HEK293 (cell line): ENCODE measurements at regions not wholly inside any gene's neighbourhood (a gene's known extent, or its start where the extent isn't known, plus 50 kb on each side); places are given as distances from the start of the nearest gene placed in this dataset.
"Not testable (repeated sequence)": the region's sequence is repeated elsewhere in the genome, so short reads cannot be mapped to it uniquely, and the experiment has no call there.

Experiments used
- CTCF ChIA-PET: fragments of 350-600 bp; formaldehyde crosslinking; extraction: SDS; loops from one replicate; lab custom pipeline; 2021; ENCODE audit warnings: antibody characterized with exemption; lab: Yijun Ruan, JAX
- POLR2A ChIA-PET: fragments of 300-600 bp; formaldehyde crosslinking; extraction: SDS; loops from one replicate; lab custom pipeline; 2020; ENCODE audit warnings: antibody characterized with exemption, inconsistent platforms; lab: Yijun Ruan, JAX
- H3K27ac ChIP-seq: fragments of 200-500 bp; sonication (Bioruptor generic); 2 replicates; pipeline ENCODE4 v1.5.1; 2014; ENCODE audit warnings: low read depth, low read length, control low read depth, inconsistent platforms; ENCODE audit errors: extremely low read depth
- H3K36me3 ChIP-seq, 2 experiments: fragments of 200-500 bp in 1 of 2; sonication (Bioruptor generic) in 1 of 2; 1 replicate in 1 of 2; 2 replicates in 1 of 2; pipeline ENCODE4 v1.5.1; 2014 to 2017; ENCODE audit warnings: inconsistent platforms in 2 of 2, low read length in 2 of 2; ENCODE audit not compliant: control insufficient read depth in 2 of 2, insufficient read depth in 1 of 2
- H3K4me1 ChIP-seq: fragments of 200-500 bp; sonication (Bioruptor generic); 2 replicates; pipeline ENCODE4 v1.5.1; 2014; ENCODE audit warnings: mild to moderate bottlenecking, low read length, inconsistent platforms; ENCODE audit not compliant: control insufficient read depth, insufficient read depth
- H3K4me3 ChIP-seq: 2 replicates; pipeline ENCODE4 v1.5.1; 2011; ENCODE audit warnings: low read depth, mild to moderate bottlenecking, control low read depth, low read length, moderate library complexity
- H3K9me3 ChIP-seq: fragments of 200-500 bp; sonication (Bioruptor generic); 2 replicates; pipeline ENCODE4 v1.5.1; 2014; ENCODE audit warnings: low read depth, low read length, inconsistent platforms; ENCODE audit not compliant: control insufficient read depth, insufficient read depth
- ZBTB11 ChIP-seq: fragments of 450-650 bp; formaldehyde crosslinking; conservative IDR thresholded peaks from 2 replicates; pipeline ENCODE4 v1.5.1; 2016; ENCODE audit warnings: low read depth, missing biosample characterization, missing genetic modification characterization

GRCh38 chr7:149960863-149961262, 87.1 kb downstream of the ATP6V0E2 start:
- H3K27ac ChIP-seq, H3K4me3 ChIP-seq, H3K4me1 ChIP-seq, H3K9me3 ChIP-seq, POLR2A ChIA-PET, H3K36me3 ChIP-seq, CTCF ChIA-PET: not testable (repeated sequence)
- peak; percentile 77 for TF ChIP-seq ZBTB11 (tag by site-specific recombination)

GRCh38 chr7:149961878-149962277, 88.1 kb downstream of the ATP6V0E2 start:
- H3K36me3 ChIP-seq, H3K27ac ChIP-seq, CTCF ChIA-PET, H3K4me1 ChIP-seq, POLR2A ChIA-PET, H3K4me3 ChIP-seq, H3K9me3 ChIP-seq: not testable (repeated sequence)

- H3K4me3 ChIP-seq, H3K9me3 ChIP-seq, POLR2A ChIA-PET, H3K4me1 ChIP-seq, H3K36me3 ChIP-seq, H3K27ac ChIP-seq: not testable (repeated sequence)
- CTCF ChIA-PET: interaction anchor here (0.5 kb wide), 1 partner anchor 1055 kb away, joined by 3 read pairs; no protein-coding TSS in a partner anchor
Measured at GRCh38 chr7:149962685-149963319, 89.0 kb downstream of the ATP6V0E2 start.

GRCh38 chr7:149963985-149964384, 90.2 kb downstream of the ATP6V0E2 start:
- H3K27ac ChIP-seq, H3K36me3 ChIP-seq, POLR2A ChIA-PET: not testable (repeated sequence)

GRCh38 chr7:149966444-149966843, 92.7 kb downstream of the ATP6V0E2 start:
- H3K4me3 ChIP-seq, H3K27ac ChIP-seq, H3K4me1 ChIP-seq, H3K9me3 ChIP-seq, POLR2A ChIA-PET, H3K36me3 ChIP-seq: not testable (repeated sequence)
- CTCF ChIA-PET: interaction anchor here (0.6 kb wide), 1 partner anchor 361 kb away, joined by 3 read pairs; no protein-coding TSS in a partner anchor

More at GRCh38 chr7:149963985-149964384, 90.2 kb downstream of the ATP6V0E2 start:
- H3K4me3 ChIP-seq, H3K4me1 ChIP-seq, H3K9me3 ChIP-seq, CTCF ChIA-PET: not testable (repeated sequence)

GRCh38 chr7:149972977-149973376, 99.2 kb downstream of the ATP6V0E2 start:
- H3K9me3 ChIP-seq, H3K36me3 ChIP-seq, POLR2A ChIA-PET, CTCF ChIA-PET, H3K27ac ChIP-seq, H3K4me1 ChIP-seq, H3K4me3 ChIP-seq: not testable (repeated sequence)

- H3K4me3 ChIP-seq, POLR2A ChIA-PET, CTCF ChIA-PET, H3K36me3 ChIP-seq, H3K27ac ChIP-seq, H3K4me1 ChIP-seq, H3K9me3 ChIP-seq: not testable (repeated sequence)
Measured at GRCh38 chr7:149973681-149974080, 99.9 kb downstream of the ATP6V0E2 start.

- H3K4me1 ChIP-seq, CTCF ChIA-PET, H3K4me3 ChIP-seq, H3K27ac ChIP-seq, H3K9me3 ChIP-seq, H3K36me3 ChIP-seq, POLR2A ChIA-PET: not testable (repeated sequence)
Measured at GRCh38 chr7:149975608-149976007, 101.8 kb downstream of the ATP6V0E2 start.

- H3K9me3 ChIP-seq, H3K4me1 ChIP-seq, POLR2A ChIA-PET, H3K27ac ChIP-seq, H3K36me3 ChIP-seq, CTCF ChIA-PET, H3K4me3 ChIP-seq: not testable (repeated sequence)
Measured at GRCh38 chr7:149978537-149978936, 104.8 kb downstream of the ATP6V0E2 start.

GRCh38 chr7:149978944-149979343, 105.2 kb downstream of the ATP6V0E2 start:
- H3K36me3 ChIP-seq, CTCF ChIA-PET, H3K4me1 ChIP-seq, H3K27ac ChIP-seq, H3K4me3 ChIP-seq, POLR2A ChIA-PET, H3K9me3 ChIP-seq: not testable (repeated sequence)
